ENCODE measurements at regions not wholly inside any gene's neighbourhood (a gene's known extent, or its start where the extent isn't known, plus 50 kb on each side); places are given as distances from the start of the nearest gene placed in this dataset.

DNA sequence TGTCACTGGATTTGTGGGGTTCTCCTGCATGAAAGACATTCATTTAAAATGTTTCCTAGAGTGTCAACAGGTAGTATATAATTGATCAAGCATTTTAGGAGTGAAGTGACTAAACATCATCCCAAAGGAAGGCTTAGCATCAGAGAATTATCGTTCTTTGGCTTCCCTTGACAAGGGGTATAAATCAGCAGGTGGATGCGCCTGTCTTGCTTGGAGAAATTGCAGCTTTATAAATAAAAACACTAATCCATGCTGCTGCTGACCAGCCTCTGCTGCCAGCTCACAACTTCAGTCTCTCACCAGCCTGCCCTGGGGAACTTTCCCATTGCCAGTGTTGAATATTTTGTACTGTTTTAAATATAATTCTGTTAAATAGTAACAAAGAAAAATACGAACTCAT lies 1184.7 kb upstream of the TENM4 start:
- Histone ChIP-seq H3K36me3 (no peaks in the 10 kb centered on the region), H3K4me1 (no peaks in the 10 kb centered on the region), H3K27me3 (ENCODE audit: low read depth) (no peaks in the 10 kb centered on the region), H3K27ac (no peak overlapping the region), H3K9me3 (no peaks in the 10 kb centered on the region), H3K4me3 (no peak overlapping the region)
- TF ChIP-seq, protein P1, sequence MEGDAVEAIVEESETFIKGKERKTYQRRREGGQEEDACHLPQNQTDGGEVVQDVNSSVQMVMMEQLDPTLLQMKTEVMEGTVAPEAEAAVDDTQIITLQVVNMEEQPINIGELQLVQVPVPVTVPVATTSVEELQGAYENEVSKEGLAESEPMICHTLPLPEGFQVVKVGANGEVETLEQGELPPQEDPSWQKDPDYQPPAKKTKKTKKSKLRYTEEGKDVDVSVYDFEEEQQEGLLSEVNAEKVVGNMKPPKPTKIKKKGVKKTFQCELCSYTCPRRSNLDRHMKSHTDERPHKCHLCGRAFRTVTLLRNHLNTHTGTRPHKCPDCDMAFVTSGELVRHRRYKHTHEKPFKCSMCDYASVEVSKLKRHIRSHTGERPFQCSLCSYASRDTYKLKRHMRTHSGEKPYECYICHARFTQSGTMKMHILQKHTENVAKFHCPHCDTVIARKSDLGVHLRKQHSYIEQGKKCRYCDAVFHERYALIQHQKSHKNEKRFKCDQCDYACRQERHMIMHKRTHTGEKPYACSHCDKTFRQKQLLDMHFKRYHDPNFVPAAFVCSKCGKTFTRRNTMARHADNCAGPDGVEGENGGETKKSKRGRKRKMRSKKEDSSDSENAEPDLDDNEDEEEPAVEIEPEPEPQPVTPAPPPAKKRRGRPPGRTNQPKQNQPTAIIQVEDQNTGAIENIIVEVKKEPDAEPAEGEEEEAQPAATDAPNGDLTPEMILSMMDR (IDR thresholded peaks at IDR 0.05) = no peak
- DNase-seq (no peak), ATAC-seq (no peak)
- intact Hi-C loops (cut with DNase I) = no loop called here

DNA sequence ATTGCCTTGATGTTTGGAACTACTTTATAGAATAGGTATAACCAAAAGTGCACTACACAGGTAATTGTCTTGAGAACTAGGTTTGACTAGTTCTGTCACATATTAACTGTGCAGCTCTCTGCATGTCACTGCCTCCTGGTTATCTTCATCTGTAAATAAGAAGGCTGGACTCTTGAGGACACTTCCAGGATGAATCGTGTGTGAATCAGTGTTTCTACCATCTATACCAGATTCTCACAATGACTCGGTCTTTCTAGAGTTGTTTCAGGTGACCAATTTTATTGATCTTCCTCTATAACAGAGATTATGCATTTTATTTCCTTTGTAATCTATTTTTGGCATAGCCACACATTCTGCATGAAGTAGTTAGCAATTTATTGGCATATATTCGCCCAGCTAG lies 1181.0 kb upstream of the TENM4 start:
- Histone ChIP-seq H3K4me1 (no peaks in the 10 kb centered on the region), H3K27me3 (ENCODE audit: low read depth) (no peaks in the 10 kb centered on the region), H3K36me3 (no peaks in the 10 kb centered on the region), H3K9me3 (no peaks in the 10 kb centered on the region), H3K27ac (no peak overlapping the region), H3K4me3 (no peak overlapping the region)
- TF ChIP-seq, protein P1 (IDR thresholded peaks at IDR 0.05) = no peak
- ATAC-seq (no peak), DNase-seq (no peak)
- intact Hi-C loops (cut with DNase I) = no loop called here

DNA sequence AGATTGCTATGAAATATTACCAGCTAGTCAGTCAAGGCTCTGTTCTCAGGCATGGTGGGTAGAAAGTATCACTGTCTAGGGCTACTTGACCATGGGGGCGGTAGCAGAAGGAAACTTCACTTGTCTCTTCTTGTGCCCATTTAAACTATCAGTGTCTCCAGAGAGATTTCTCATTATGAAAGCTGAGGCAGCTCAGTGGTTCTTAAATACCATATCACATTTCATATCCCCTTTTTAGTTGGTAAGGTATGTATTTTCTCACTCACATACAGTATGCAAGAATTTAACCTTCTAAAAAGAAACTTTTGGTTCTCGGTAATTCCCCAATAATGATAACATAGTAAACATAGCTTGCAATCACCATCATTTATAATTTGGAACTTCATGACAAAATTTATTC lies 1180.0 kb upstream of the TENM4 start:
- Histone ChIP-seq H3K36me3 (no peaks in the 10 kb centered on the region), H3K27ac (no peak overlapping the region), H3K4me1 (no peaks in the 10 kb centered on the region), H3K9me3 (no peaks in the 10 kb centered on the region), H3K4me3 (no peak overlapping the region), H3K27me3 (ENCODE audit: low read depth) (no peaks in the 10 kb centered on the region)
- intact Hi-C loops (cut with DNase I) = no loop called here
- DNase-seq = no peak
- ATAC-seq = no peak
- TF ChIP-seq, protein P1 (IDR thresholded peaks at IDR 0.05) = no peak

DNA sequence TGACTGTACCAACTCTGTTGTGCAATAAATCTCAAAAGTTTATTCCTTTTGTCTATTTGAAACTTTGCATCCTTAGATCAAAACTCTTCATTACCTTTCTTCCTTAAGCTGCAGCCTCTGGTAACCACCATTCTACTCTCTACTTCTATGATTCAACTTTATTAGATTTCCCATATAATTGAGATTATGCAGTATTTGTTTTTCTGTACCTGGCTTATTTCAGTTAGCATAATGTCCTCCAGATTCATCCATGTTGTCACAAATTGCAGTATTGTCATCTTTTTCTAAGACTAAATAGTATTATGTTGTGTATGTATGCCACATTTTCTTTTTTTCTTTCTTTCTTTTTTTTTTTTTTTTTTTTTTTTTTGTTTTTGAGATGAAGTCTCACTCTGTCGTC lies 1176.3 kb upstream of the TENM4 start:
- intact Hi-C loops (cut with DNase I) = no loop called here
- ATAC-seq (no peak), DNase-seq (no peak)
- no peaks in the 10 kb centered on the region for H3K27me3 ChIP-seq (ENCODE audit: low read depth)
- H3K36me3 ChIP-seq = no peaks in the 10 kb centered on the region
- no peaks in the 10 kb centered on the region for H3K9me3 ChIP-seq
- H3K4me1 ChIP-seq = no peaks in the 10 kb centered on the region
- H3K27ac ChIP-seq = no peak overlapping the region
- no peak overlapping the region for H3K4me3 ChIP-seq
- TF ChIP-seq, protein P1 (IDR thresholded peaks at IDR 0.05) = no peak

DNA sequence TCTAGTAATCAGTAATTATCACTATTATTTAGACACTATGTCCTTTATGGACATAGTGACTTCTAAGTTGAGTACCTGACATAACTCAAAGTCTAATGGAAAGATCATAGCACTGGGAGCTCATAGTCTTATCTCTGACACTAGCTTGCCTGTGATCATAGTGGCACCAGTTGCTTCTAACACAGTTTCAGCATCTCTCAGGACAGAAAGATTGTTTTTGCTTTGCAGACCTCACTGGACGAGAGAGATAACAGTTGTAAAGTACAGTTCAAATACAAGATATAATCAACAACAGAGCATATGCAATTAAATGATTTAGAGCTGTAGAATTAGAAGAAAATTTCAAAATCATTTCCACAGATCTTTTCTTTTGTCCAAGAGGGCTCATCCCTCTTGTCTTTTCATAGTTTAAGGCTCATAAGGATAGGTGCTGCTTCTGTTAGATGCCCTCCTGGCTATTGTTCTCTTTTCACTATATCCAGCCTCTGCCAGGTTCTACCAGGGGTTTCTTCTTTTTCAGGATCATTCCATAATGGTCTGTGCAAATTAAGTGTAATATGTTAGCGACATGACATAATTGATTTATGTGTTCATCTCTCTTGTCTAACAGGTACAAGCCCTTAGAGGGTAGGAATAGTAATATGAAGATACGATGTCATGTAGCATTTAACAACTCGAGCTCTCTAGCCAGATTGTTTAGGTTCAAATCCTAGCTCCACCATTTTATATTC lies 1175.4 kb upstream of the TENM4 start:
- Histone ChIP-seq H3K27me3 (ENCODE audit: low read depth) (no peaks in the 10 kb centered on the region), H3K4me1 (no peaks in the 10 kb centered on the region)
- TF ChIP-seq, protein P1 (IDR thresholded peaks at IDR 0.05) = no peak

More for the DNA sequence above, 1175.4 kb upstream of the TENM4 start:
- DNase-seq = no peak
- no peak overlapping the region for H3K4me3 ChIP-seq
- no peaks in the 10 kb centered on the region for H3K9me3 ChIP-seq
- H3K36me3 ChIP-seq = no peaks in the 10 kb centered on the region
- intact Hi-C loops (cut with DNase I) = no loop called here
- H3K27ac ChIP-seq = no peak overlapping the region
- ATAC-seq = no peak

All from lower lobe of right lung (tissue), 2 donors.